Activated CD8-positive, alpha-beta T cell treated with anti-CD3 and anti-CD28 coated beads for 36 hours (primary cell): ENCODE measurements at regions not wholly inside any gene's neighbourhood (a gene's known extent, or its start where the extent isn't known, plus 50 kb on each side); places are given as distances from the start of the nearest gene placed in this dataset.
"Not testable (repeated sequence)": the region's sequence is repeated elsewhere in the genome, so short reads cannot be mapped to it uniquely, and the experiment has no call there.

Source experiments
- ATAC-seq: fragments of 200-7000 bp; cut with Tn5 transposase; one replicate; pipeline ENCODE4 v1.10.0; 2021; ENCODE audit warnings: mild to moderate bottlenecking, moderate library complexity
- CTCF ChIA-PET: fragments of 350-600 bp; sonication (Branson Sonifier 250); formaldehyde crosslinking; loops from one replicate; lab custom pipeline; 2021; ENCODE audit warnings: antibody characterized with exemption; lab: Charles Lee
- POLR2A ChIA-PET: fragments of 350-600 bp; sonication (Branson Sonifier 250); formaldehyde crosslinking; loops from one replicate; lab custom pipeline; 2021; ENCODE audit warnings: antibody characterized with exemption; lab: Charles Lee
- DNase-seq: peaks from one replicate; pipeline ENCODE4 v3.0.0-alpha.2; 2020
- H3K27ac Mint-ChIP-seq: one replicate; pipeline ENCODE4 v1.8.0; 2021; ENCODE audit warnings: mild to moderate bottlenecking, mixed read lengths
- H3K27me3 Mint-ChIP-seq: one replicate; pipeline ENCODE4 v1.8.0; 2021; ENCODE audit warnings: mixed read lengths
- H3K36me3 Mint-ChIP-seq: one replicate; pipeline ENCODE4 v1.8.0; 2021; ENCODE audit warnings: low read depth, mixed read lengths
- H3K4me1 Mint-ChIP-seq: one replicate; pipeline ENCODE4 v1.8.0; 2021; ENCODE audit warnings: low read depth, mixed read lengths
- H3K4me3 Mint-ChIP-seq: one replicate; pipeline ENCODE4 v1.8.0; 2021; ENCODE audit warnings: mild to moderate bottlenecking, moderate library complexity, mixed read lengths
- H3K9me3 Mint-ChIP-seq: one replicate; pipeline ENCODE4 v1.8.0; 2021; ENCODE audit warnings: mixed read lengths
- CTCF ChIP-seq: fragments of 200-600 bp; IDR thresholded peaks from one replicate; pipeline ENCODE4 v1.8.0; 2022; ENCODE audit warnings: antibody characterized with exemption, mild to moderate bottlenecking
- intact Hi-C: fragments of 100-400 bp; cut with micrococcal nuclease; formaldehyde crosslinking; loops from one replicate; pipeline ENCODE4 v1.10.0; 2022

GRCh38 chr1:213418268-213419071 is 367.4 kb downstream of the RPS6KC1 start:
- Mint-ChIP-seq H3K27me3 (no peaks in the 10 kb centered on the region), H3K36me3 (no peaks in the 10 kb centered on the region), H3K9me3 (no peaks in the 10 kb centered on the region), H3K4me1 (no peaks in the 10 kb centered on the region), H3K27ac (no peak overlapping the region), H3K4me3 (no peak overlapping the region)
- POLR2A ChIA-PET, result no interaction called here
- no peak for TF ChIP-seq CTCF
- intact Hi-C loops, result no loop called here
- DNase-seq (no peak), ATAC-seq (no peak)
- CTCF ChIA-PET, result no interaction called here

GRCh38 chr1:213419401-213420030 is 368.5 kb downstream of the RPS6KC1 start:
- ChIA-PET CTCF (no interaction called here), POLR2A (no interaction called here)
- no peak for TF ChIP-seq CTCF
- Mint-ChIP-seq H3K36me3 (no peaks in the 10 kb centered on the region), H3K27me3 (no peaks in the 10 kb centered on the region), H3K4me1 (no peaks in the 10 kb centered on the region), H3K4me3 (no peak overlapping the region), H3K9me3 (no peaks in the 10 kb centered on the region), H3K27ac (no peak overlapping the region)
- intact Hi-C loops, result no loop called here
- DNase-seq (no peak), ATAC-seq (no peak)

GRCh38 chr1:213421178-213421577 is 370.1 kb downstream of the RPS6KC1 start:
- CTCF ChIA-PET, H3K4me1 Mint-ChIP-seq, POLR2A ChIA-PET, H3K36me3 Mint-ChIP-seq, H3K27ac Mint-ChIP-seq, ATAC-seq, DNase-seq, H3K27me3 Mint-ChIP-seq, intact Hi-C loops, H3K4me3 Mint-ChIP-seq, H3K9me3 Mint-ChIP-seq: not testable (repeated sequence)

- H3K4me1 Mint-ChIP-seq, result no peaks in the 10 kb centered on the region
- TF ChIP-seq CTCF, result no peak
- no peak overlapping the region for H3K27ac Mint-ChIP-seq
- H3K4me3 Mint-ChIP-seq, result no peak overlapping the region
- ChIA-PET POLR2A (no interaction called here), CTCF (no interaction called here)
- intact Hi-C loops, result no loop called here
- H3K9me3 Mint-ChIP-seq, result no peaks in the 10 kb centered on the region
- no peaks in the 10 kb centered on the region for H3K36me3 Mint-ChIP-seq
- DNase-seq (no peak), ATAC-seq (no peak)
- H3K27me3 Mint-ChIP-seq, result no peaks in the 10 kb centered on the region
Measured at GRCh38 chr1:213423041-213423440, 372.0 kb downstream of the RPS6KC1 start.

- Mint-ChIP-seq H3K27ac (no peak overlapping the region), H3K4me1 (no peaks in the 10 kb centered on the region), H3K27me3 (no peaks in the 10 kb centered on the region), H3K4me3 (no peak overlapping the region), H3K9me3 (no peaks in the 10 kb centered on the region), H3K36me3 (no peaks in the 10 kb centered on the region)
- DNase-seq (no peak), ATAC-seq (no peak)
- ChIA-PET CTCF (no interaction called here), POLR2A (no interaction called here)
- intact Hi-C loops, result no loop called here
- TF ChIP-seq CTCF, result no peak
Measured at GRCh38 chr1:213423605-213424004, 372.6 kb downstream of the RPS6KC1 start.
